MM.1S (cell line): ENCODE measurements at regions not wholly inside any gene's neighbourhood (a gene's known extent, or its start where the extent isn't known, plus 50 kb on each side); places are given as distances from the start of the nearest gene placed in this dataset.

Source experiments
- DNase-seq: peaks from one replicate; pipeline ENCODE4 v3.0.0-alpha.2; 2015
- H2AFZ ChIP-seq: fragments of 300-600 bp; sonication (generic); 2 replicates; pipeline ENCODE4 v1.6.0; 2016; ENCODE audit warnings: antibody characterized with exemption, low read length
- H3F3A ChIP-seq: fragments of 300-600 bp; sonication (generic); 2 replicates; pipeline ENCODE4 v1.6.1; 2016; ENCODE audit warnings: mild to moderate bottlenecking, antibody characterized with exemption, low read length, moderate library complexity, mixed read lengths; ENCODE audit not compliant: insufficient read depth
- H3K27ac ChIP-seq: fragments of 300-600 bp; sonication (generic); 2 replicates; pipeline ENCODE4 v1.5.1; 2016; ENCODE audit warnings: mild to moderate bottlenecking, low read length
- H3K27me3 ChIP-seq: fragments of 300-600 bp; sonication (generic); replicated peaks from 2 replicates; pipeline ENCODE4 v1.6.0; 2016; ENCODE audit warnings: low read length; ENCODE audit not compliant: insufficient read depth
- H3K36me3 ChIP-seq: fragments of 300-600 bp; sonication (generic); replicated peaks from 2 replicates; pipeline ENCODE4 v1.6.1; 2016; ENCODE audit warnings: mild to moderate bottlenecking, low read length, mixed read lengths; ENCODE audit not compliant: insufficient read depth
- H3K4me1 ChIP-seq: fragments of 300-600 bp; sonication (generic); 2 replicates; pipeline ENCODE4 v1.6.1; 2016; ENCODE audit warnings: low read length, mixed read lengths
- H3K4me2 ChIP-seq: fragments of 300-600 bp; sonication (generic); 2 replicates; pipeline ENCODE4 v1.6.0; 2016; ENCODE audit warnings: low read depth, low read length
- H3K4me3 ChIP-seq: fragments of 300-600 bp; sonication (generic); 2 replicates; pipeline ENCODE4 v1.5.1; 2016; ENCODE audit warnings: low read length, mixed read lengths
- H3K79me2 ChIP-seq: fragments of 300-600 bp; sonication (generic); 2 replicates; pipeline ENCODE4 v1.6.1; 2016; ENCODE audit warnings: mixed run types, low read length, mixed read lengths
- H3K9ac ChIP-seq: fragments of 300-600 bp; sonication (generic); 2 replicates; pipeline ENCODE4 v1.6.1; 2016; ENCODE audit warnings: low read length, mixed read lengths
- H3K9me2 ChIP-seq: fragments of 300-600 bp; sonication (generic); replicated peaks from 2 replicates; pipeline ENCODE4 v1.6.1; 2016; ENCODE audit warnings: mild to moderate bottlenecking, low read length, mixed read lengths; ENCODE audit not compliant: insufficient read depth
- H3K9me3 ChIP-seq: fragments of 300-600 bp; sonication (generic); replicated peaks from 2 replicates; pipeline ENCODE4 v1.6.1; 2016; ENCODE audit warnings: mild to moderate bottlenecking, low read length, mixed read lengths; ENCODE audit not compliant: insufficient read depth
- H4K20me1 ChIP-seq: fragments of 300-600 bp; sonication (generic); 2 replicates; pipeline ENCODE4 v1.6.1; 2016; ENCODE audit warnings: mild to moderate bottlenecking, low read length, moderate library complexity, mixed read lengths; ENCODE audit not compliant: insufficient read depth
- CTCF ChIP-seq: fragments of 300-600 bp; sonication (generic); IDR thresholded peaks from 2 replicates; pipeline ENCODE4 v1.5.1; 2016; ENCODE audit warnings: antibody characterized with exemption, low read length, mixed read lengths
- EZH2 ChIP-seq: fragments of 300-600 bp; sonication (generic); optimal IDR thresholded peaks from 2 replicates; pipeline ENCODE3; 2017; ENCODE audit warnings: low read depth, mild to moderate bottlenecking, antibody characterized with exemption, low read length, mixed read lengths
- EZH2phosphoT487 ChIP-seq: fragments of 300-600 bp; sonication (generic); IDR thresholded peaks from 2 replicates; pipeline ENCODE4 v1.6.1; 2018; ENCODE audit warnings: antibody characterized with exemption, low read length

- no peak overlapping the region for H2AFZ ChIP-seq
- H3K9ac ChIP-seq = no peak overlapping the region
- H4K20me1 ChIP-seq = no peaks in the 10 kb centered on the region
- H3K4me3 ChIP-seq = no peak overlapping the region
- H3K27me3 ChIP-seq = no peaks in the 10 kb centered on the region
- H3K9me3 ChIP-seq = no peaks in the 10 kb centered on the region
- H3K79me2 ChIP-seq = no peaks in the 10 kb centered on the region
- H3K36me3 ChIP-seq = no peaks in the 10 kb centered on the region
- no peaks in the 10 kb centered on the region for H3K9me2 ChIP-seq
- H3K4me1 ChIP-seq = no peaks in the 10 kb centered on the region
- no peak overlapping the region for H3K27ac ChIP-seq
- DNase-seq = no peak
- no peak overlapping the region for H3K4me2 ChIP-seq
- TF ChIP-seq EZH2phosphoT487 (no peak), EZH2 (no peak), CTCF (no peak)
- no peaks in the 10 kb centered on the region for H3F3A ChIP-seq
Measured at GRCh38 chr13:79119578-79120107, 286.4 kb downstream of the RBM26 start.

GRCh38 chr13:79112016-79112415 is 294.0 kb downstream of the RBM26 start:
- peaks cover 9% of the 10 kb centered on the region for H3F3A ChIP-seq
- TF ChIP-seq EZH2phosphoT487 (no peak), EZH2 (no peak), CTCF (no peak)
- peaks cover 21% of the 10 kb centered on the region for H3K4me1 ChIP-seq
- no peak overlapping the region for H3K4me2 ChIP-seq
- no peak overlapping the region for H3K27ac ChIP-seq
- H2AFZ ChIP-seq = no peak overlapping the region
- no peaks in the 10 kb centered on the region for H3K79me2 ChIP-seq
- no peak overlapping the region for H3K4me3 ChIP-seq
- no peaks in the 10 kb centered on the region for H3K9me3 ChIP-seq
- DNase-seq = no peak
- no peaks in the 10 kb centered on the region for H4K20me1 ChIP-seq
- H3K9me2 ChIP-seq = no peaks in the 10 kb centered on the region
- H3K27me3 ChIP-seq = no peaks in the 10 kb centered on the region
- no peak overlapping the region for H3K9ac ChIP-seq
- H3K36me3 ChIP-seq = no peaks in the 10 kb centered on the region

GRCh38 chr13:79108914-79109643 is 297.0 kb downstream of the RBM26 start:
- peak overlapping the region; percentile 8; the same call in 1 of the 2 replicates for H3K4me3 ChIP-seq

More at GRCh38 chr13:79108914-79109643, 297.0 kb downstream of the RBM26 start:
- no peak overlapping the region; the same call in 1 of the 2 replicates for H2AFZ ChIP-seq
- TF ChIP-seq EZH2 = no peak
- no peak for TF ChIP-seq CTCF
- no peak for TF ChIP-seq EZH2phosphoT487
- peaks cover 21% of the 10 kb centered on the region for H3K4me1 ChIP-seq
- no peaks in the 10 kb centered on the region for H3K9me3 ChIP-seq
- no peaks in the 10 kb centered on the region for H4K20me1 ChIP-seq
- H3K4me2 ChIP-seq = peak overlapping the region; percentile 77
- H3F3A ChIP-seq = peaks cover 9% of the 10 kb centered on the region
- H3K9me2 ChIP-seq = no peaks in the 10 kb centered on the region
- DNase-seq = peak; percentile 82
- peak overlapping the region; percentile 61; the same call in 1 of the 2 replicates for H3K27ac ChIP-seq
- peak overlapping the region; percentile 31; the same call in 1 of the 2 replicates for H3K9ac ChIP-seq
- no peaks in the 10 kb centered on the region for H3K36me3 ChIP-seq
- H3K79me2 ChIP-seq = no peaks in the 10 kb centered on the region
- no peaks in the 10 kb centered on the region for H3K27me3 ChIP-seq
